GM23338 (cell line): ENCODE measurements at regions not wholly inside any gene's neighbourhood (a gene's known extent, or its start where the extent isn't known, plus 50 kb on each side); places are given as distances from the start of the nearest gene placed in this dataset.

Experiments used
- ATAC-seq: fragments of 200-7000 bp; cut with Tn5 transposase; 3 replicates; pipeline ENCODE4 v1.9.1; 2020
- DNase-seq: peaks from one replicate; pipeline ENCODE4 v3.0.0-alpha.2; 2015; ENCODE audit warnings: low spot score
- H2AFZ ChIP-seq: fragments of 200-600 bp; sonication (generic); 2 replicates; pipeline ENCODE4 v1.8.0; 2016; ENCODE audit warnings: antibody characterized with exemption, mild to moderate bottlenecking, moderate library complexity
- H3F3A ChIP-seq: fragments of 200-600 bp; sonication (generic); replicated peaks from 2 replicates; pipeline ENCODE4 v1.8.0; 2017; ENCODE audit warnings: antibody characterized with exemption, mixed run types, low read depth
- H3K27ac ChIP-seq: fragments of 200-600 bp; sonication (generic); 2 replicates; pipeline ENCODE4 v1.6.1; 2016; ENCODE audit warnings: low read depth
- H3K27me3 ChIP-seq: fragments of 200-600 bp; sonication (generic); 2 replicates; pipeline ENCODE4 v1.8.0; 2016; ENCODE audit warnings: mild to moderate bottlenecking, mixed run types, moderate library complexity; ENCODE audit not compliant: insufficient read depth
- H3K36me3 ChIP-seq: fragments of 200-600 bp; sonication (generic); 2 replicates; pipeline ENCODE4 v1.8.0; 2016; ENCODE audit warnings: mild to moderate bottlenecking; ENCODE audit not compliant: insufficient read depth
- H3K4me1 ChIP-seq: fragments of 200-600 bp; sonication (generic); 2 replicates; pipeline ENCODE4 v1.8.0; 2016; ENCODE audit warnings: mild to moderate bottlenecking, moderate library complexity; ENCODE audit not compliant: insufficient read depth
- H3K4me2 ChIP-seq: fragments of 200-600 bp; sonication (generic); 2 replicates; pipeline ENCODE4 v1.7.1; 2017; ENCODE audit warnings: mixed run types
- H3K4me3 ChIP-seq: fragments of 200-600 bp; sonication (generic); 2 replicates; pipeline ENCODE4 v1.6.1; 2016; ENCODE audit warnings: mixed run types
- H3K79me2 ChIP-seq: fragments of 200-600 bp; sonication (generic); replicated peaks from 2 replicates; pipeline ENCODE4 v1.8.0; 2017; ENCODE audit warnings: mild to moderate bottlenecking; ENCODE audit not compliant: insufficient read depth
- H3K9me2 ChIP-seq: fragments of 200-600 bp; sonication (generic); 2 replicates; pipeline ENCODE4 v1.8.0; 2017; ENCODE audit not compliant: insufficient read depth
- H4K20me1 ChIP-seq: fragments of 200-600 bp; sonication (generic); replicated peaks from 2 replicates; pipeline ENCODE4 v1.8.0; 2017; ENCODE audit warnings: mild to moderate bottlenecking; ENCODE audit not compliant: insufficient read depth
- H3K27ac Mint-ChIP-seq: 2 replicates; pipeline ENCODE4 v1.8.0; 2020; ENCODE audit warnings: inconsistent platforms, mild to moderate bottlenecking, moderate library complexity, mixed read lengths
- H3K27me3 Mint-ChIP-seq: 3 replicates; pipeline ENCODE4 v1.8.0; 2022; ENCODE audit warnings: low read depth, mild to moderate bottlenecking, moderate library complexity, mixed read lengths, inconsistent platforms; ENCODE audit not compliant: insufficient read depth, poor library complexity
- H3K36me3 Mint-ChIP-seq: 3 replicates; pipeline ENCODE4 v1.8.0; 2021; ENCODE audit warnings: low read depth, mild to moderate bottlenecking, inconsistent platforms, moderate library complexity, mixed read lengths
- H3K4me1 Mint-ChIP-seq: 3 replicates; pipeline ENCODE4 v1.8.0; 2020; ENCODE audit warnings: mild to moderate bottlenecking, inconsistent platforms, mixed read lengths
- H3K4me3 Mint-ChIP-seq: 3 replicates; pipeline ENCODE4 v1.8.0; 2021; ENCODE audit warnings: moderate library complexity, mild to moderate bottlenecking, inconsistent platforms, mixed read lengths
- H3K9me3 Mint-ChIP-seq: 3 replicates; pipeline ENCODE4 v1.8.0; 2020; ENCODE audit warnings: moderate library complexity, mild to moderate bottlenecking, inconsistent platforms, mixed read lengths
- EZH2phosphoT487 ChIP-seq: fragments of 200-600 bp; sonication (generic); IDR thresholded peaks from one replicate; pipeline ENCODE4 v1.8.1; 2018; ENCODE audit warnings: antibody characterized with exemption; ENCODE audit not compliant: unreplicated experiment
- JUNB ChIP-seq: IDR thresholded peaks from one replicate; pipeline ENCODE4 v1.6.1; 2016; ENCODE audit warnings: antibody characterized with exemption; ENCODE audit not compliant: unreplicated experiment
- NANOG ChIP-seq: IDR thresholded peaks from 2 replicates; pipeline ENCODE4 v1.6.1; 2016; ENCODE audit warnings: antibody characterized with exemption, borderline replicate concordance
- POLR2AphosphoS5 ChIP-seq: IDR thresholded peaks from 2 replicates; pipeline ENCODE4 v1.6.1; 2016; ENCODE audit warnings: antibody characterized with exemption, low read depth
- STAT1 ChIP-seq: IDR thresholded peaks from one replicate; pipeline ENCODE4 v1.6.1; 2016; ENCODE audit warnings: antibody characterized with exemption; ENCODE audit not compliant: unreplicated experiment
- ZNF331 ChIP-seq: fragments of 250-450 bp; sonication (Bioruptor Pico); IDR thresholded peaks from 2 replicates; pipeline ENCODE4 v1.5.0; 2020; ENCODE audit warnings: low read depth, mild to moderate bottlenecking, moderate library complexity
- TF ChIP-seq, protein P1 (sequence below): fragments of 250-450 bp; sonication (Bioruptor Pico); IDR thresholded peaks from 2 replicates; pipeline ENCODE4 v1.5.0; 2020; ENCODE audit warnings: mild to moderate bottlenecking, moderate library complexity
- TF ChIP-seq, protein P2 (sequence below): IDR thresholded peaks from one replicate; pipeline ENCODE4 v1.6.1; 2018; ENCODE audit warnings: antibody characterized with exemption; ENCODE audit not compliant: unreplicated experiment

DNA sequence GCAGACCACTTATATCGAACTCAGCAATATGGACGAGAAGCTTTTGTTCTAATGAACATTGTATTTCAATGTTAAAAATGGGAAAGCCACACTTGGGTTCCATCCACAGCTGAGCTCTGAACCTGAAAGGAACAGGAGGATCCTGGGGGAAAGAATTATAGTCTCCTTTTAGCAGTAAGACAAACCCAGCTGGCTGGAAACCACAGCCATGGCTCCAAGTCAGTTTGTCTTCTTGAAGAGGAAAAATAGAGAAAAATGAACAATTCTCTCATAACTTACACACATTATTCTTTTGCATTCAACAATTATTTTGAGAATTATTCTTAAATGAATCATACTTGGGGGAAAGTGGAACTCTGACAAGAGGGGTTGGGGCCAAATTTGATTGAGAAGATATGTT is 149.2 kb upstream of the VEPH1 start (continued):
- TF ChIP-seq, protein P1, sequence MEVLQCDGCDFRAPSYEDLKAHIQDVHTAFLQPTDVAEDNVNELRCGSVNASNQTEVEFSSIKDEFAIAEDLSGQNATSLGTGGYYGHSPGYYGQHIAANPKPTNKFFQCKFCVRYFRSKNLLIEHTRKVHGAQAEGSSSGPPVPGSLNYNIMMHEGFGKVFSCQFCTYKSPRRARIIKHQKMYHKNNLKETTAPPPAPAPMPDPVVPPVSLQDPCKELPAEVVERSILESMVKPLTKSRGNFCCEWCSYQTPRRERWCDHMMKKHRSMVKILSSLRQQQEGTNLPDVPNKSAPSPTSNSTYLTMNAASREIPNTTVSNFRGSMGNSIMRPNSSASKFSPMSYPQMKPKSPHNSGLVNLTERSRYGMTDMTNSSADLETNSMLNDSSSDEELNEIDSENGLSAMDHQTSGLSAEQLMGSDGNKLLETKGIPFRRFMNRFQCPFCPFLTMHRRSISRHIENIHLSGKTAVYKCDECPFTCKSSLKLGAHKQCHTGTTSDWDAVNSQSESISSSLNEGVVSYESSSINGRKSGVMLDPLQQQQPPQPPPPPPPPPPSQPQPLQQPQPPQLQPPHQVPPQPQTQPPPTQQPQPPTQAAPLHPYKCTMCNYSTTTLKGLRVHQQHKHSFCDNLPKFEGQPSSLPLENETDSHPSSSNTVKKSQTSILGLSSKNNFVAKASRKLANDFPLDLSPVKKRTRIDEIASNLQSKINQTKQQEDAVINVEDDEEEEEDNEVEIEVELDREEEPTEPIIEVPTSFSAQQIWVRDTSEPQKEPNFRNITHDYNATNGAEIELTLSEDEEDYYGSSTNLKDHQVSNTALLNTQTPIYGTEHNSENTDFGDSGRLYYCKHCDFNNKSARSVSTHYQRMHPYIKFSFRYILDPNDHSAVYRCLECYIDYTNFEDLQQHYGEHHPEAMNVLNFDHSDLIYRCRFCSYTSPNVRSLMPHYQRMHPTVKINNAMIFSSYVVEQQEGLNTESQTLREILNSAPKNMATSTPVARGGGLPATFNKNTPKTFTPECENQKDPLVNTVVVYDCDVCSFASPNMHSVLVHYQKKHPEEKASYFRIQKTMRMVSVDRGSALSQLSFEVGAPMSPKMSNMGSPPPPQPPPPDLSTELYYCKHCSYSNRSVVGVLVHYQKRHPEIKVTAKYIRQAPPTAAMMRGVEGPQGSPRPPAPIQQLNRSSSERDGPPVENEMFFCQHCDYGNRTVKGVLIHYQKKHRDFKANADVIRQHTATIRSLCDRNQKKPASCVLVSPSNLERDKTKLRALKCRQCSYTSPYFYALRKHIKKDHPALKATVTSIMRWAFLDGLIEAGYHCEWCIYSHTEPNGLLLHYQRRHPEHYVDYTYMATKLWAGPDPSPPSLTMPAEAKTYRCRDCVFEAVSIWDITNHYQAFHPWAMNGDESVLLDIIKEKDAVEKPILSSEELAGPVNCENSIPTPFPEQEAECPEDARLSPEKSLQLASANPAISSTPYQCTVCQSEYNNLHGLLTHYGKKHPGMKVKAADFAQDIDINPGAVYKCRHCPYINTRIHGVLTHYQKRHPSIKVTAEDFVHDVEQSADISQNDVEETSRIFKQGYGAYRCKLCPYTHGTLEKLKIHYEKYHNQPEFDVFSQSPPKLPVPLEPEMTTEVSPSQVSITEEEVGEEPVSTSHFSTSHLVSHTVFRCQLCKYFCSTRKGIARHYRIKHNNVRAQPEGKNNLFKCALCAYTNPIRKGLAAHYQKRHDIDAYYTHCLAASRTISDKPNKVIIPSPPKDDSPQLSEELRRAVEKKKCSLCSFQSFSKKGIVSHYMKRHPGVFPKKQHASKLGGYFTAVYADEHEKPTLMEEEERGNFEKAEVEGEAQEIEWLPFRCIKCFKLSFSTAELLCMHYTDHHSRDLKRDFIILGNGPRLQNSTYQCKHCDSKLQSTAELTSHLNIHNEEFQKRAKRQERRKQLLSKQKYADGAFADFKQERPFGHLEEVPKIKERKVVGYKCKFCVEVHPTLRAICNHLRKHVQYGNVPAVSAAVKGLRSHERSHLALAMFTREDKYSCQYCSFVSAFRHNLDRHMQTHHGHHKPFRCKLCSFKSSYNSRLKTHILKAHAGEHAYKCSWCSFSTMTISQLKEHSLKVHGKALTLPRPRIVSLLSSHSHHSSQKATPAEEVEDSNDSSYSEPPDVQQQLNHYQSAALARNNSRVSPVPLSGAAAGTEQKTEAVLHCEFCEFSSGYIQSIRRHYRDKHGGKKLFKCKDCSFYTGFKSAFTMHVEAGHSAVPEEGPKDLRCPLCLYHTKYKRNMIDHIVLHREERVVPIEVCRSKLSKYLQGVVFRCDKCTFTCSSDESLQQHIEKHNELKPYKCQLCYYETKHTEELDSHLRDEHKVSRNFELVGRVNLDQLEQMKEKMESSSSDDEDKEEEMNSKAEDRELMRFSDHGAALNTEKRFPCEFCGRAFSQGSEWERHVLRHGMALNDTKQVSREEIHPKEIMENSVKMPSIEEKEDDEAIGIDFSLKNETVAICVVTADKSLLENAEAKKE, result no peak
- TF ChIP-seq STAT1 (no peak), POLR2AphosphoS5 (no peak), EZH2phosphoT487 (no peak), NANOG (no peak), ZNF331 (no peak)

DNA sequence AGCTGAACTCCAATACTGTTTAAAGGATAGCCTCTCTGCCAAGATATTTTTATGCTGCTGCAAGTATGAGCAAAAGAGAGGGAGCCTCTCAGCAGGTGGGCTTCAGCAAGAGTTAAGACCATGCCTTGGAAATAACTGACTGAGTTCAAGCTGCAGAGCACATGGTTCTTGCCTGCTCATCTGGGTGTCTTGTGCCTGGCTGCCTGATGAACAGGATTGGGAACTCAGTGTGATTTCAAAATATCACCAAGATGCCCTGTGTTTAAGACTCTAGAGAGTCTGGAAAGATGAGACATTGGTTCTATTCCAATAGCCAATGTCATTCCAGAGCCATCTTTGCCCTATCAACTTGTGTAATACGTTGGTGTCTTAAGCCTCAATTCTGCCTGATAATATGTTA is 147.5 kb upstream of the VEPH1 start:
- Histone ChIP-seq H3K27ac (no peak overlapping the region), H3K36me3 (no peaks in the 10 kb centered on the region), H3K9me2 (no peaks in the 10 kb centered on the region), H3K79me2 (no peaks in the 10 kb centered on the region), H3K4me1 (no peaks in the 10 kb centered on the region), H4K20me1 (no peaks in the 10 kb centered on the region), H3K4me2 (no peak overlapping the region), H3K4me3 (no peak overlapping the region), H2AFZ (no peak overlapping the region), H3F3A (no peaks in the 10 kb centered on the region), H3K27me3 (no peaks in the 10 kb centered on the region)
- TF ChIP-seq ZNF331 (no peak), JUNB (no peak), POLR2AphosphoS5 (no peak)
- TF ChIP-seq, protein P2, sequence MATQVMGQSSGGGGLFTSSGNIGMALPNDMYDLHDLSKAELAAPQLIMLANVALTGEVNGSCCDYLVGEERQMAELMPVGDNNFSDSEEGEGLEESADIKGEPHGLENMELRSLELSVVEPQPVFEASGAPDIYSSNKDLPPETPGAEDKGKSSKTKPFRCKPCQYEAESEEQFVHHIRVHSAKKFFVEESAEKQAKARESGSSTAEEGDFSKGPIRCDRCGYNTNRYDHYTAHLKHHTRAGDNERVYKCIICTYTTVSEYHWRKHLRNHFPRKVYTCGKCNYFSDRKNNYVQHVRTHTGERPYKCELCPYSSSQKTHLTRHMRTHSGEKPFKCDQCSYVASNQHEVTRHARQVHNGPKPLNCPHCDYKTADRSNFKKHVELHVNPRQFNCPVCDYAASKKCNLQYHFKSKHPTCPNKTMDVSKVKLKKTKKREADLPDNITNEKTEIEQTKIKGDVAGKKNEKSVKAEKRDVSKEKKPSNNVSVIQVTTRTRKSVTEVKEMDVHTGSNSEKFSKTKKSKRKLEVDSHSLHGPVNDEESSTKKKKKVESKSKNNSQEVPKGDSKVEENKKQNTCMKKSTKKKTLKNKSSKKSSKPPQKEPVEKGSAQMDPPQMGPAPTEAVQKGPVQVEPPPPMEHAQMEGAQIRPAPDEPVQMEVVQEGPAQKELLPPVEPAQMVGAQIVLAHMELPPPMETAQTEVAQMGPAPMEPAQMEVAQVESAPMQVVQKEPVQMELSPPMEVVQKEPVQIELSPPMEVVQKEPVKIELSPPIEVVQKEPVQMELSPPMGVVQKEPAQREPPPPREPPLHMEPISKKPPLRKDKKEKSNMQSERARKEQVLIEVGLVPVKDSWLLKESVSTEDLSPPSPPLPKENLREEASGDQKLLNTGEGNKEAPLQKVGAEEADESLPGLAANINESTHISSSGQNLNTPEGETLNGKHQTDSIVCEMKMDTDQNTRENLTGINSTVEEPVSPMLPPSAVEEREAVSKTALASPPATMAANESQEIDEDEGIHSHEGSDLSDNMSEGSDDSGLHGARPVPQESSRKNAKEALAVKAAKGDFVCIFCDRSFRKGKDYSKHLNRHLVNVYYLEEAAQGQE, result no peak
- H3K4me1 Mint-ChIP-seq, result no peaks in the 10 kb centered on the region
- ATAC-seq, result no peak
- H3K36me3 Mint-ChIP-seq, result no peaks in the 10 kb centered on the region
- H3K27me3 Mint-ChIP-seq, result no peaks in the 10 kb centered on the region
- H3K9me3 Mint-ChIP-seq, result no peaks in the 10 kb centered on the region
- H3K27ac Mint-ChIP-seq, result no peak overlapping the region
- H3K4me3 Mint-ChIP-seq, result no peak overlapping the region
- no peak for DNase-seq
